ENCODE measurements at regions not wholly inside any gene's neighbourhood (a gene's known extent, or its start where the extent isn't known, plus 50 kb on each side); places are given as distances from the start of the nearest gene placed in this dataset.

GRCh38 chr17:33976831-33977230, 278.3 kb upstream of the CCL2 start:
- TF ChIP-seq CTCF (conservative IDR thresholded peaks at IDR 0.05; ENCODE audit: low read depth, low read length) (no peak), POLR2A (IDR thresholded peaks at IDR 0.05; ENCODE audit: low read depth, low read length) (no peak), RCOR1 (IDR thresholded peaks at IDR 0.05; ENCODE audit: insufficient replicate concordance, low read length) (no peak), MXI1 (IDR thresholded peaks at IDR 0.05; ENCODE audit: borderline replicate concordance, low read depth, low read length) (no peak), RFX5 (IDR thresholded peaks at IDR 0.05; ENCODE audit: low read depth, low read length) (no peak), CEBPB (IDR thresholded peaks at IDR 0.05; ENCODE audit: low read depth, low read length) (no peak), RAD21 (IDR thresholded peaks at IDR 0.05; ENCODE audit: low read length) (no peak), NFE2L2 (IDR thresholded peaks at IDR 0.05; ENCODE audit: low read depth, low read length) (no peak), BHLHE40 (IDR thresholded peaks at IDR 0.05; ENCODE audit: low read depth, low read length) (no peak), CHD1 (IDR thresholded peaks at IDR 0.05; ENCODE audit: low read depth, low read length) (no peak), SMC3 (IDR thresholded peaks at IDR 0.05; ENCODE audit: low read depth, low read length) (no peak), MAFK (IDR thresholded peaks at IDR 0.05; ENCODE audit: low read depth, low read length) (no peak)
- TF ChIP-seq, protein P1, sequence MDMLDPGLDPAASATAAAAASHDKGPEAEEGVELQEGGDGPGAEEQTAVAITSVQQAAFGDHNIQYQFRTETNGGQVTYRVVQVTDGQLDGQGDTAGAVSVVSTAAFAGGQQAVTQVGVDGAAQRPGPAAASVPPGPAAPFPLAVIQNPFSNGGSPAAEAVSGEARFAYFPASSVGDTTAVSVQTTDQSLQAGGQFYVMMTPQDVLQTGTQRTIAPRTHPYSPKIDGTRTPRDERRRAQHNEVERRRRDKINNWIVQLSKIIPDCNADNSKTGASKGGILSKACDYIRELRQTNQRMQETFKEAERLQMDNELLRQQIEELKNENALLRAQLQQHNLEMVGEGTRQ (IDR thresholded peaks at IDR 0.05; ENCODE audit: low read depth, low read length): no peak
- TF ChIP-seq, protein P2, sequence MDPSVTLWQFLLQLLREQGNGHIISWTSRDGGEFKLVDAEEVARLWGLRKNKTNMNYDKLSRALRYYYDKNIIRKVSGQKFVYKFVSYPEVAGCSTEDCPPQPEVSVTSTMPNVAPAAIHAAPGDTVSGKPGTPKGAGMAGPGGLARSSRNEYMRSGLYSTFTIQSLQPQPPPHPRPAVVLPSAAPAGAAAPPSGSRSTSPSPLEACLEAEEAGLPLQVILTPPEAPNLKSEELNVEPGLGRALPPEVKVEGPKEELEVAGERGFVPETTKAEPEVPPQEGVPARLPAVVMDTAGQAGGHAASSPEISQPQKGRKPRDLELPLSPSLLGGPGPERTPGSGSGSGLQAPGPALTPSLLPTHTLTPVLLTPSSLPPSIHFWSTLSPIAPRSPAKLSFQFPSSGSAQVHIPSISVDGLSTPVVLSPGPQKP (IDR thresholded peaks at IDR 0.05; ENCODE audit: borderline replicate concordance, low read depth, low read length): no peak

Measured in IMR-90 (cell line).